GM21367 (cell line): ENCODE measurements at regions not wholly inside any gene's neighbourhood (a gene's known extent, or its start where the extent isn't known, plus 50 kb on each side); places are given as distances from the start of the nearest gene placed in this dataset.
"Not testable (repeated sequence)": the region's sequence is repeated elsewhere in the genome, so short reads cannot be mapped to it uniquely, and the experiment has no call there.

Experiments used
- ATAC-seq: cut with Tn5 transposase; IDR thresholded peaks from one replicate; pipeline ENCODE4 v1.9.1; 2021; ENCODE audit not compliant: unreplicated experiment

- ATAC-seq: not testable (repeated sequence)
Measured at GRCh38 chr4:4116901-4117300, 109.8 kb downstream of the OTOP1 start.

GRCh38 chr4:4134368-4134767 lies 92.4 kb downstream of the OTOP1 start:
- ATAC-seq: not testable (repeated sequence)

GRCh38 chr4:4136621-4137020 lies 90.1 kb downstream of the OTOP1 start:
- not testable (repeated sequence) for ATAC-seq
